Muscle of leg (tissue), 3 donors: ENCODE measurements at regions not wholly inside any gene's neighbourhood (a gene's known extent, or its start where the extent isn't known, plus 50 kb on each side); places are given as distances from the start of the nearest gene placed in this dataset.

Experiments used
- DNase-seq: peaks from one replicate; pipeline ENCODE4 v3.0.0; 2013
- H3K27ac ChIP-seq: one replicate; pipeline ENCODE4 v1.5.1; 2013; ENCODE audit warnings: mild to moderate bottlenecking, low read length, control low read depth
- H3K27me3 ChIP-seq: one replicate; pipeline ENCODE4 v1.6.1; 2013; ENCODE audit warnings: low read length; ENCODE audit not compliant: control insufficient read depth, insufficient read depth
- H3K36me3 ChIP-seq: one replicate; pipeline ENCODE4 v1.6.1; 2013; ENCODE audit warnings: low read length; ENCODE audit not compliant: control insufficient read depth, insufficient read depth
- H3K4me1 ChIP-seq: one replicate; pipeline ENCODE4 v1.6.1; 2013; ENCODE audit warnings: low read length; ENCODE audit not compliant: control insufficient read depth, insufficient read depth
- H3K4me3 ChIP-seq: one replicate; pipeline ENCODE4 v1.5.1; 2013; ENCODE audit warnings: low read length, control low read depth
- H3K9me3 ChIP-seq: replicated peaks from 2 replicates; pipeline ENCODE4 v1.6.1; 2013; ENCODE audit warnings: low read depth, low read length; ENCODE audit not compliant: control insufficient read depth
- WGBS: methylation state at CpG from one replicate; pipeline ENCODE4 v1.1.5; 2013; ENCODE audit warnings: missing lambda C conversion rate; ENCODE audit not compliant: insufficient coverage; 5-methylcytosine and 5-hydroxymethylcytosine counted together

DNA sequence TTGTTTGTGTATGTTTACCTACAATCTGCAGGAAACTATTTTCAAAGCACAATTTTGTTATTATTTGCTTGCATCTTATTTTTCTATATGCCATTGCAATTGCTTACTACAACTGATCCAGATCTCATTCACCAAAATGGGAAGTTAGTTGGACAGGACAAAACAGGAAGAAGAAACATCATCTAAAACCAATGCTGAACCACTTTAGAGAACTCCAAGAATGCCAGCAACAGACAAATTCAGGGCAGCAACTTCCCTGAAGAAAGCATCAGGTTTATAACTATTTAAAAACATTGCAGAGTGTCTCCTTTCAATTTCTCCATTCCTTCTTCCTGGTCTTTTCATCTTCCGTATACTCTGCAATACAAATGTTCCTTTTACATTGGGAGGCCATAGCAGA lies 82.4 kb upstream of the SMYD2 start:
- H3K36me3 ChIP-seq = no peaks in the 10 kb centered on the region
- H3K9me3 ChIP-seq = no peaks in the 10 kb centered on the region
- peak; percentile 55 for DNase-seq
- WGBS = no CpG with 5 or more reads among the region's 1 CpG
- H3K27me3 ChIP-seq = peaks cover 2% of the 10 kb centered on the region
- H3K4me3 ChIP-seq = no peak overlapping the region
- H3K27ac ChIP-seq = no peak overlapping the region
- H3K4me1 ChIP-seq = no peaks in the 10 kb centered on the region

DNA sequence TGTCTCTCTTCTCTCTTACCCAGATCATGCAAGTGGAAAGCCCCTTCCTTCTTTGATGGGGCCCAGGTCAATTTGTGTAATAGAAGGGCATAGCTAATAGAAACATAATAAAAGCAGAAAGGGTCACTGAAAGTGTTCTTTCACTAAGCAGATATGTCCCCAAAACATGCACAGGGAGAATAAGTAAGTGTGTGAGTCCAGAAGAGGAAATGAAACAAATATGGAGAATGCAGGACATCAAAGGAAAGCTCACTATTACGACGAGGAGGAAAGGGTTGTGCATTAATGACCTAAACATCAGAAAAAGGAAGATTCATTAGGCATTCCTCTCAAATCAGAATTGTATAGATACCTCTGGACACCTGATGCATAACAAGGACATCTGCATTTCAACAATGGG lies 81.4 kb upstream of the SMYD2 start:
- peaks cover 2% of the 10 kb centered on the region for H3K27me3 ChIP-seq
- no peaks in the 10 kb centered on the region for H3K36me3 ChIP-seq
- no CpG with 5 or more reads among the region's 2 CpGs for WGBS
- no peaks in the 10 kb centered on the region for H3K9me3 ChIP-seq
- no peak for DNase-seq
- no peaks in the 10 kb centered on the region for H3K4me1 ChIP-seq
- no peak overlapping the region for H3K4me3 ChIP-seq
- H3K27ac ChIP-seq = no peak overlapping the region

DNA sequence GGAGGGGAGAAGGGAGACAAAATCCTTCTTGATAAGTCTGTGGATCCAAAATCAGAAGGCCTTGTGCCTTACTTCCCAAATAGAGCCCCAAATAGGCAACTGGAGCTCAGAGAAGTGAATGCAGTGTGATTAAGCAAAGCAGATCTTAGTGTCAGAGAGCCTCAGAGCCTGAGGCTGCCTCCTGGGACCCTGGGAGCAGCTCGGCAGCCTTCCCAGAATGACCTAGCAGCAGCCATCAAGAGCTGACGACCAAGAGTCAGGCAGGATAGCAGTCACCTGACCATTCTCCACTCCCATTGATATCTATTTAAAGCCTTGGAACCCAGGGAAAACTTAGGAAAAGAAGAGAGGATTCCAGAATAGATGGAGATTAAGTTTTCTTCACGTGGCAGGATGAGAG lies 78.0 kb upstream of the SMYD2 start:
- Histone ChIP-seq H3K27ac (no peak overlapping the region), H3K9me3 (no peaks in the 10 kb centered on the region), H3K4me3 (no peak overlapping the region), H3K4me1 (no peaks in the 10 kb centered on the region), H3K36me3 (no peaks in the 10 kb centered on the region), H3K27me3 (no peaks in the 10 kb centered on the region)
- no CpG with 5 or more reads among the region's 3 CpGs for WGBS
- peak; percentile 23 for DNase-seq

DNA sequence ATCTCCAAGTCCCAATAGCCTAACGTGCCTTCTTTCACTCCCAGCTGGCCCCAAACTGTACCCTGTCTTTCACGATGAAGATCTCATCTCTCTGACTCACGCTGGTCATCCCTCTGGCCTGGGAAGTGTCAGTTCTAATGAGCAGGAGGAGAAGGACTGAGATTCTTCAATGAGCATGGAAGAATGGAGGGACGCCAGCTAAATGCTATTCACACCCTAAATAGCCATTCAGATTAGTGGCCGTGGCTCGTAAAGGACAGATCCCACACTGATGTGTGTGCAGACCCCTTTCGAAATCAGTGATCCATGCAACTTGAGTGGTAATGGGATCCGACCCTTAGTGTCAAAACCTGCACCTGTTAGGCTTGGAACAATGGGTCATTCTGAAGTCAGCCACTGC lies 75.9 kb upstream of the SMYD2 start:
- no peak overlapping the region for H3K4me3 ChIP-seq
- no peaks in the 10 kb centered on the region for H3K9me3 ChIP-seq
- DNase-seq = no peak
- H3K27ac ChIP-seq = no peak overlapping the region
- 49% methylated on average over 4 of the region's 8 CpGs for WGBS
- no peaks in the 10 kb centered on the region for H3K27me3 ChIP-seq
- no peaks in the 10 kb centered on the region for H3K4me1 ChIP-seq
- no peaks in the 10 kb centered on the region for H3K36me3 ChIP-seq

DNA sequence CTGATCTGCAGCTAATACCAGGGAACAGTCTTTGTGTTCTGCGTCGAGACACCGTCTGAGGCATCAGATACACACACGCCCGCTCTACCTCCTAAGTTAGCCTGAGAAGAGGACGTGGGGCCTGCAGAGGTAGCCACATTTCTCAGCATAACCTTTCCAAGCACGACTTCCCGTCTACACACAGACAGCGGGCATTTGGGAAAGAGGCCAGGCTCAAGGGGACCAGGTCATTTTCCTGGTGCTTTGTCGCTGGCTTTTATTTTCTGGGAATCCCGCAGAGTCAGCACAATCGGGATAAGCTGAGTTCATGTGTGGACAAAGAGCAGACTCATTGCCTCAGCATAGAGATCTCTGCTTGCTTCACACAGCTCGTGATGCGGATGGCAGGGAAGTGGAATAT lies 72.5 kb upstream of the SMYD2 start:
- Histone ChIP-seq H3K36me3 (no peaks in the 10 kb centered on the region), H3K27ac (no peak overlapping the region), H3K9me3 (no peaks in the 10 kb centered on the region), H3K4me3 (no peak overlapping the region), H3K4me1 (no peaks in the 10 kb centered on the region), H3K27me3 (no peaks in the 10 kb centered on the region)
- WGBS = 69% methylated on average over 11 of the region's 14 CpGs
- DNase-seq = no peak

DNA sequence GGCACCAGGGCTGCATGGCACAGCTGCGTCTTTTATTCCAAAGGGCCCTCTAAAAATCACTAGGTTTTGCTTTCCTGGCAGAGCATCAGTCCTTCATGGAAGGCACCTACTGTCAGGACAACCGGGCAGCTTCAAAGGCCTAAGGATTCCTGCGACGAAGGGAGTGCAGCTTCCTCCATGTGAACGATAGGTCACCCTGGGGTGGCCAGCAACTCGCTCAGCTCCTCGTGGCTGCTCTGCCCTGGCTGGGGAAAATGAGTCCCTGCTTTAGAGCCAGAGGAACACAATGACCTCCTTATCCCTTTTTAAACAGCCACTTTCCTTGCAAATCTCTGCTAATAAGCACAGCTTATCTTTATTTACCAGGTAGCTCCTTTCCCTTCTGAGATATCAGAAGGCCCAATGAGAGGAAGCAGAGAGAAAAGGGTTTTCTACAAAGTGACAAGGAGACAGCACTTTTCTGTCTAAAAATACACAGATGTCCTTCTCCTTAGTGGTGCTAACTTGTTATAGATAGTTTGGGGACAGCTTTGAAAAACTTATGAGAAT lies 71.6 kb upstream of the SMYD2 start:
- no peak for DNase-seq
- no peaks in the 10 kb centered on the region for H3K36me3 ChIP-seq
- no peak overlapping the region for H3K4me3 ChIP-seq
- 77% methylated on average over 7 of the region's 7 CpGs for WGBS
- H3K9me3 ChIP-seq = no peaks in the 10 kb centered on the region
- no peak overlapping the region for H3K27ac ChIP-seq
- H3K27me3 ChIP-seq = no peaks in the 10 kb centered on the region
- peaks cover 2% of the 10 kb centered on the region for H3K4me1 ChIP-seq

DNA sequence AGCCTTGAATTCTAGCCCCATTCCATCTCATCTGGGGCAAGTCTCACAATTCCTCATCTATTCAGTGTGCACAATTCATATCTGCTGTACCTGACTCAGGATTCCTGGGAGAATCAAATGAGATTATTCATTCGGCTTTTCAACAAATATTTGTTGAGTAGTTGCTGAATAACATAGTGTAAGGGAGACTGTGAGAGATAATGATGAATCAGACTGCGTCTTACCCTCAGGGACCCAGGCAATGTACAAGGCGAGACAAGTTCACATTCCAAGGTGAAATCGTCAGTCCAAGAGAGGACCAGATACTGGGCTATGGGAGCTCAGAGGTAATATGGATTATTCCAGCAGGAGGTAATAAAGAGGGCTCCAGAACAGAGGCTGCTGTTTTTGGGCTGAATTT lies 67.8 kb upstream of the SMYD2 start:
- DNase-seq = no peak

DNA sequence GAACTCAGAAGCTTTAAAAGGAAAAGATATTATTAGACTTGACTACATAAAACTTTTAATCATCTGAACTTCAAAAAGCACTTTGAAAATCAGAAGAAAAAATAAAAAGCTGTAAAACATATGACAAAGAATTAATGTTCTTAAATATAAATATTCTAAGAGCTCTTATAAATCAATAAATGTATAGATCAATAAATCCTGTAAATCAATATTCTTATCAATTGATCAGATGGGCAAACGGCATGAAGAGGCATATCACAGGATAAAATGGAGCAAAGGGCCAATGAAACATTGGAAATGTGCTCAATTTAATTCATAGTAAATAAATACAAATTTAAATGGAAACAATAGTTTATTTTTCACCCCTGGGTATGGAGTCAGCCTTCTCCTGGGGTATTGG lies 66.1 kb upstream of the SMYD2 start:
- no CpG with 5 or more reads among the region's 1 CpG for WGBS
- Histone ChIP-seq H3K4me3 (no peak overlapping the region), H3K36me3 (no peaks in the 10 kb centered on the region), H3K27ac (no peak overlapping the region), H3K4me1 (peaks cover 5% of the 10 kb centered on the region), H3K27me3 (no peaks in the 10 kb centered on the region), H3K9me3 (no peaks in the 10 kb centered on the region)
- DNase-seq = no peak

More for the DNA sequence above, 67.8 kb upstream of the SMYD2 start:
- no peak overlapping the region for H3K4me3 ChIP-seq
- WGBS = 50% methylated on average over 4 of the region's 4 CpGs
- no peak overlapping the region for H3K27ac ChIP-seq
- no peaks in the 10 kb centered on the region for H3K36me3 ChIP-seq
- no peaks in the 10 kb centered on the region for H3K27me3 ChIP-seq
- H3K4me1 ChIP-seq = peaks cover 5% of the 10 kb centered on the region
- H3K9me3 ChIP-seq = no peaks in the 10 kb centered on the region

DNA sequence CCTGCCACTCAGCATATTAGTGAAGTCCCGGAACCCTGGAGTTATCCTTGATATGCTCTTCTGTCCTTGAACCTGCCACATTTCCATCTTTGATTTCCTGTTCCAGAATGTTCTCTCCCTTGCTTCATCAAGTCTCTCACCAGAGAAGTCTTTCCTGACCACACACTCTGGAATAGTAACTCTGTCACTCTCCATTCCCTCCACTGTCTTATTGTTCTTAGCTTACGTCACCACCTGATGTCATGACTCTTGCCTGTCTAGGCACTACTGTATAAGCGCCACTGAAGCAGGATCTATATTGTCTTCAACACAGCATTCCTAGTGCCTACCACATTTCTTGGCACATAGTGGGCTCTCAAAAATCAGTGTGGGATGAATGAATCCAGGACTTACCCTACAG lies 65.4 kb upstream of the SMYD2 start:
- Histone ChIP-seq H3K4me1 (peaks cover 5% of the 10 kb centered on the region), H3K27me3 (no peaks in the 10 kb centered on the region), H3K36me3 (no peaks in the 10 kb centered on the region), H3K27ac (no peak overlapping the region), H3K9me3 (no peaks in the 10 kb centered on the region), H3K4me3 (no peak overlapping the region)
- DNase-seq = no peak
- 84% methylated on average over 2 of the region's 3 CpGs for WGBS

DNA sequence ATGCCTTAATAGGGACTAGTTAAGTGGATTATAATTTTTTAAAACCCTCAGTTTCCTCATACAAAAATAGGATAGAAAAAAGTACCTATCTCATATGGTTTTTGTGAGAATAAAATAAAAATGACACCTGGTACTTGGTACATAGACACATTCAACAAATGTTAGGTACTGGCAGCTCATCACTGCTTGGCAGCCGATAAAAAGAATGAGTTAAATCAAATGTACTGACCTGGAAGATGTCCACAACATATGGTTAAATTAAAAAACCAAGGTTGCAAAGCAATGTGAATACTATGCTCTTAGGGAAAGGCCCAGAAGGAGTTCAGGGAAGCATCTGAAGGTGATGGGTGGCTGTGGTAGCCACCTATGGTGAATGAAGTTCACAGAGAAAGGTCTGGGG lies 64.9 kb upstream of the SMYD2 start:
- Histone ChIP-seq H3K36me3 (no peaks in the 10 kb centered on the region), H3K4me1 (peaks cover 5% of the 10 kb centered on the region), H3K27me3 (no peaks in the 10 kb centered on the region), H3K27ac (no peak overlapping the region), H3K9me3 (no peaks in the 10 kb centered on the region), H3K4me3 (no peak overlapping the region)
- peak; percentile 24 for DNase-seq
- WGBS = no CpG with 5 or more reads among the region's 1 CpG

DNA sequence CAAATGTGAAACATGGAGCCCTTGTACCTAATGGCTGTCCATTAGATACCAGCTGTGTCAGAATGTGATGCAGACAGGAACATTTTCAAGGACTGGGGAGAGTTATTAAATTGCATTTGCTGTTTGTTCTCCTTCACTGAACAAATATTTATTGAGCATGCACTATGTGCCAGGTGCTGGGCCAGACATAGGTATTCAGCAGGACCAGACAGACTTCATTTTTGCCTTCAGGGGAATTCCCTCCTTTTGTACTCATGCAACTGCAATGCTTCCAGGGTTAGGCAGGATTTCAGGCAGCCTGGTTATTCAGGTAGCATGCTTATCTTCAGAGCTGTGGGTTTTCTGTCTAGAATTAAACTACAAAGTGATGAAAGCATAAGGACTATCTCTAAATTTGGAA lies 64.2 kb upstream of the SMYD2 start:
- no peaks in the 10 kb centered on the region for H3K36me3 ChIP-seq
- DNase-seq = no peak

More for the DNA sequence above, 64.2 kb upstream of the SMYD2 start:
- Histone ChIP-seq H3K4me1 (peaks cover 5% of the 10 kb centered on the region), H3K27me3 (no peaks in the 10 kb centered on the region), H3K4me3 (no peak overlapping the region), H3K27ac (no peak overlapping the region), H3K9me3 (no peaks in the 10 kb centered on the region)
